Body of pancreas (tissue), 4 donors: ENCODE measurements at regions not wholly inside any gene's neighbourhood (a gene's known extent, or its start where the extent isn't known, plus 50 kb on each side); places are given as distances from the start of the nearest gene placed in this dataset.

Source experiments
- ATAC-seq: fragments of 150-250 bp; one replicate; pipeline ENCODE4 v1.9.1; 2016
- DNase-seq, 4 donors: peaks; one replicate each; pipeline ENCODE4 v3.0.0-alpha.2; 2019
- H3K27ac ChIP-seq, 4 donors: fragments of 200-600 bp; sonication (generic); 1 replicate in 3 of 4; 2 replicates in 1 of 4; pipeline versions ENCODE4 v1.5.1 to v1.6.1; 2016 to 2019; ENCODE audit warnings: mild to moderate bottlenecking in 1 of 4, mixed read lengths in 1 of 4, moderate library complexity in 1 of 4
- H3K27me3 ChIP-seq, 2 donors: fragments of 200-600 bp; sonication (generic); one replicate each; pipeline ENCODE4 v1.6.0; 2016; ENCODE audit warnings: mild to moderate bottlenecking in 1 of 2
- H3K36me3 ChIP-seq, 2 donors: fragments of 200-600 bp; sonication (generic); replicated peaks in 1 of 2; 2 replicates each; pipeline ENCODE4 v1.5.1; 2016; ENCODE audit warnings: low read depth in 2 of 2; ENCODE audit not compliant: insufficient read depth in 1 of 2
- H3K4me1 ChIP-seq: fragments of 200-600 bp; sonication (generic); one replicate; pipeline ENCODE4 v1.6.0; 2016
- H3K4me3 ChIP-seq, 2 donors: fragments of 200-600 bp; sonication (generic); 1 replicate in 1 of 2; 2 replicates in 1 of 2; pipeline ENCODE4 v1.5.1; 2016 to 2019
- H3K9me3 ChIP-seq, 3 donors: fragments of 200-600 bp; sonication (generic); 1 replicate in 2 of 3; 2 replicates in 1 of 3; pipeline ENCODE4 v1.5.1; 2016
- CTCF ChIP-seq, 7 experiments: fragments of 450-650 bp in 4 of 7; fragments of 200-600 bp in 3 of 7; sonication (generic) in 3 of 7; IDR thresholded peaks; one replicate each; pipeline ENCODE4 v1.5.1; 2016 to 2019; ENCODE audit warnings: antibody characterized with exemption in 7 of 7
- POLR2A ChIP-seq, 3 donors: fragments of 450-650 bp; IDR thresholded peaks; one replicate each; pipeline ENCODE4 v1.6.1; 2016; ENCODE audit warnings: antibody characterized with exemption in 3 of 3, mild to moderate bottlenecking in 2 of 3
- WGBS, 2 donors: methylation state at CpG; one replicate each; pipeline ENCODE4 v1.1.5; 2017; 5-methylcytosine and 5-hydroxymethylcytosine counted together
- intact Hi-C: fragments of 100-400 bp; cut with DNase I; formaldehyde crosslinking; loops from one replicate; pipeline ENCODE4 v1.15.1; 2023

- Histone ChIP-seq H3K4me3 (no peak overlapping the region), H3K36me3 (no peaks in the 10 kb centered on the region), H3K9me3 (no peaks in the 10 kb centered on the region), H3K4me1 (no peaks in the 10 kb centered on the region), H3K27me3 (no peaks in the 10 kb centered on the region), H3K27ac (no peak overlapping the region)
- DNase-seq: no peak
- intact Hi-C loops: no loop called here
- WGBS, 2 donors: 73% methylated on average over 1 of the region's 1 CpG
- no peak for TF ChIP-seq POLR2A (IDR thresholded peaks at IDR 0.05)
- TF ChIP-seq CTCF (IDR thresholded peaks at IDR 0.05): no peak
- no peak for ATAC-seq
Observed at GRCh38 chrX:34218063-34218462, 85.9 kb upstream of the FAM47A start.

GRCh38 chrX:34197946-34198345, 65.8 kb upstream of the FAM47A start:
- ATAC-seq (no peak), DNase-seq (no peak)
- Histone ChIP-seq H3K27ac (no peak overlapping the region), H3K4me3 (no peak overlapping the region), H3K4me1 (no peaks in the 10 kb centered on the region), H3K27me3 (no peaks in the 10 kb centered on the region), H3K36me3 (no peaks in the 10 kb centered on the region), H3K9me3 (no peaks in the 10 kb centered on the region)
- intact Hi-C loops: no loop called here
- TF ChIP-seq CTCF (IDR thresholded peaks at IDR 0.05) (no peak), POLR2A (IDR thresholded peaks at IDR 0.05) (no peak)
- WGBS, 2 donors: 12 to 38% methylated on average over 1 of the region's 1 CpG
